GM21825 (cell line): ENCODE measurements at regions not wholly inside any gene's neighbourhood (a gene's known extent, or its start where the extent isn't known, plus 50 kb on each side); places are given as distances from the start of the nearest gene placed in this dataset.

Experiments
- ATAC-seq: cut with Tn5 transposase; IDR thresholded peaks from one replicate; pipeline ENCODE4 v1.9.1; 2021; ENCODE audit warnings: mild to moderate bottlenecking, moderate library complexity; ENCODE audit not compliant: unreplicated experiment

- ATAC-seq, result no peak
Measured at GRCh38 chr9:28563291-28563934, 990.1 kb upstream of the C9orf72 start.

DNA sequence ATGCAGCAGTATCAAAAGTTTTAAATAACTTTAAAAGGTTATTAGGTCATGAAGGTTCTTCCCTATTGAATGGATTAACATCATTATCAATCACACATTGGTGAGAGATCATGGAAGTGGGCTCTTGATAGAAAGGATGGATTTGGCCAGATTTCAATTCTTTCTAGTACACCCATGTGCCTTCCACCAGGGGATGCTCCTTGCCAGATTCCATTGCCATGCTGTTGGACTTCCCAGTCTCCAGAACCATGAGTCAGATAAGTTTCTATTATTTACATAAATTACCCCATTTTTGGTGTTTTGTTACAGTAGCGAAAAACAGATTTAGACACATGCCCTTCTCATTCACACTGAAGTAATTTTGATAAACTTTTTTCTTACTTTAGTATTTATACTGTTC, 1010.6 kb upstream of the C9orf72 start:
- ATAC-seq, result no peak

DNA sequence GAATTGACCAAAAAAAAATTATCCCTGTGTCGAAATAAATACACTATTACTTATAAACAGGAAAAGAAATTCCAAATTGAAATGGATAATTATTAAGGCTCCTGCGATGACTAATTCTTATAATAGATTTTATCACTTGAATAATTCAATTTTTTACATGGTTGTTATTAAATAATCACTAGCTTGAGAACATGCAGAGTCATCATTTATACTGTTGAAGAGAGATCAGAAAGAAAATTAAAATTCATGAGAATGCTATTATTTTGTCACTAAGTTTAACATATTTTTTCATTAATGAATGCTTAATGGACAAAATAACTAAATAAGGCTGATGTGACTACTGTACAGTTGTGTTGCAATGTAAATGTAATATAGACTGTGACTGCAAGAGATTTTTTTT, 1011.3 kb upstream of the C9orf72 start:
- no peak for ATAC-seq

- ATAC-seq, result no peak
Measured at GRCh38 chr9:28587052-28587451, 1013.8 kb upstream of the C9orf72 start.

DNA sequence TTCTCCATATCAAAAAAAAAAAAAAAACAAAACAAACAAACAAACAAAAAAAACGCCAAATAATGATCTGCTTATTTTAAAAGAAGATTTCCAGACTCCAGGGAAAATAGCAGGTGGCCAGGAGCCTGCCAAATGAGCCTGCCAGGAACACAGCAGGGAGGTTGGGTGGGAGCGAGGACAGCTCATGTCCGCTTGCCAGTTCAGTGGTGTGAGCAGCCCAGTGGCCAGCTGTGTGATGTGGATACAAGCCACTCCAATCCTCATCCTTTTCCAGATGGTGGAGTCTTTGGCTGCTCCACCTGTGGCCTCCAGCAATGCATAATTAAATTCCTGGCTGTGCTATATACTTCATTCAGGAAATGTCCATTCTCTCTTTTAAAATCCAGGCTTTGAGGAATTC, 1025.1 kb upstream of the C9orf72 start:
- ATAC-seq, result no peak

DNA sequence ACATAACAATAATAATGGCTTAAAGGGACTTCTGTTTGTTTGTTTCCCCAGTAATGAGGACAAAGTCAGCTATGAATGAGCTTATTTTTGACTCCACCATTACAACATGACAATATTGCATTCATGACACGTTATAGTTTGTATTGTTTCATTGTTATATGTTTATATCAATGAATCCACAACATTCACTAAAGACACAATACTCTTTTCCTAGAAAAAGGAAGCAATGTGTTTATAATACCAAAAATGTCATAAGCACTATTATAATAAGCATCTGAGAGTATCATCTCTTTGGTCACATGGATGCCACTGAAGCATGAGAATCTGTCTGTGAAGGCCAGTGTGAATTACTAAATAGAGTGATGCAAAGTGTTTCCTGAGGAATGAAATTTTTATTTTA, 1026.9 kb upstream of the C9orf72 start:
- ATAC-seq, result no peak

DNA sequence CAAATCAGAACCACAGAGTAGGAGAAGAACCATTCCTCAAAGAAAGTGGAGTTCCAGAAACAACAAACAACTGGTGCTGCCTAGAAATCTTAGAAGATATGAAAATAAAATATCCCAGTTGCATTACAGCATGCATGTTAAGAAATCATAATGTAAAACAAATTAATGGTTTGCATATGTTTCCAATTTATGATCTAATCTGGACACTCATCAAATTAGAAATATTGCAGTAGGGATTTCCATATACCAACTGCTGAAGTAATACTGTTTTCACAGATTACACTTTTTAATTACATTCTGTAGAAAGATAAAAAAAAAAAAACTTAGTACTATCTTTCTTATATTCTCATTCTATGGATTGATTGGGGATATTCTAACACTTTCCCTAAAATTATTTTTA, 1034.6 kb upstream of the C9orf72 start:
- ATAC-seq, result no peak

DNA sequence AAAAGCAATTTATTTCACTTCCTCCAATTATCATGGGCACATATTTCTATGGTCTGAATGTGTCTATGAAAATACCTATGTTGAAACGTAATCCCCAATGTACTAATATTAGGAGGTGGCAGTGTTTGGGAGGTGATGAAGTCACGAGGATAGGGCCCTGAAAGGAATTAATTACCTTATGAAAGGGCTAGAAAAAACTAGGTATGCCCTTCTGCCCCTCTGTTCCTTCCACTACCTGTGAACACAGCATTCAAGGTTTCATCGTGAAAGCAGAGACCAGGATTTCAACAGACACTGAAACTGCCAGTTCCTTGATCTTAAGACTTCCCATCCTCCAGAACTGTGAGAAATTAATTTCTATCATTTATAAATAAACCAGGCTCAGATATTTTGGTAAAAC, 1037.1 kb upstream of the C9orf72 start:
- ATAC-seq, result no peak

DNA sequence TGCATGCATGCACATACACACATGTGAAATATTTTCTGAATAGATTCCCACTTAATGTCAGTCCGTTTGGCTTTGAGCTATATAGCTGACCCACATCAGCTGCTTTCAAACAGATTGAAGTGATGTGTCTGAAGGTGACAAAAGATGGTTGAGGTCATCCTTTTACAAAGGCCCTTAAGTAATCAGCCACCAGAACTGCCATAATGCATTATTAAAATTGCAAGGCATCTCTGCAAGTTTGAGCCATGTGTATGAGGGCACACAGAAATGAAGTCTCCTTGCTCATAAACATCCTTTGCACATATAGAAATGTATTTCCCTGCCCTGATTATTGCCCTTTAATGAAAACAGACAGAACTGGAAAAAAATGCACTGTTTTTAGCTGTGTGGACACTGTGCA, 1043.0 kb upstream of the C9orf72 start:
- no peak for ATAC-seq

- no peak for ATAC-seq
Measured at GRCh38 chr9:28620011-28620410, 1046.7 kb upstream of the C9orf72 start.

GRCh38 chr9:28620661-28621060, 1047.4 kb upstream of the C9orf72 start:
- no peak for ATAC-seq

DNA sequence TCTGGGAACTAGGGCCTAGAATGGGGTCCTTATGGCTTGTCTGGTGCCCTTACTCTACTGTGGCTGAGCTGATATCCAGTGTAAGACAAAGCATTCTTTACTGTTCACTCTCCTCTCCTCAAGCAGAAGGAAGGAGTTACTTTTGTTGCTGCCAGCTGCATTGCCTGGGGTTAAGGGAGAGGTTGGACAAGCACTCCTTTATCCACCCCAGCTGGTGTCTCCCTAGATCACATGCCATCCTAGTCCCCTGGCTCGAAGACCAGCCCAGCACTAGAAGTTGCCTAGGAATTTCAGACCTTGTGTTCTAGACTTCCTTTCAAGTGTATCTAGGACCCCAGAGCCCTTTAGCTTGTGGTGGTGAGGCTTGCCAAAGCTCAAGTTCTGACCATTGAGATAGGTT, 1051.5 kb upstream of the C9orf72 start:
- ATAC-seq, result no peak

- ATAC-seq, result no peak
Measured at GRCh38 chr9:28628031-28628430, 1054.8 kb upstream of the C9orf72 start.

GRCh38 chr9:28648723-28649122, 1075.4 kb upstream of the C9orf72 start:
- no peak for ATAC-seq

- no peak for ATAC-seq
Measured at GRCh38 chr9:28650327-28650726, 1077.0 kb upstream of the C9orf72 start.

DNA sequence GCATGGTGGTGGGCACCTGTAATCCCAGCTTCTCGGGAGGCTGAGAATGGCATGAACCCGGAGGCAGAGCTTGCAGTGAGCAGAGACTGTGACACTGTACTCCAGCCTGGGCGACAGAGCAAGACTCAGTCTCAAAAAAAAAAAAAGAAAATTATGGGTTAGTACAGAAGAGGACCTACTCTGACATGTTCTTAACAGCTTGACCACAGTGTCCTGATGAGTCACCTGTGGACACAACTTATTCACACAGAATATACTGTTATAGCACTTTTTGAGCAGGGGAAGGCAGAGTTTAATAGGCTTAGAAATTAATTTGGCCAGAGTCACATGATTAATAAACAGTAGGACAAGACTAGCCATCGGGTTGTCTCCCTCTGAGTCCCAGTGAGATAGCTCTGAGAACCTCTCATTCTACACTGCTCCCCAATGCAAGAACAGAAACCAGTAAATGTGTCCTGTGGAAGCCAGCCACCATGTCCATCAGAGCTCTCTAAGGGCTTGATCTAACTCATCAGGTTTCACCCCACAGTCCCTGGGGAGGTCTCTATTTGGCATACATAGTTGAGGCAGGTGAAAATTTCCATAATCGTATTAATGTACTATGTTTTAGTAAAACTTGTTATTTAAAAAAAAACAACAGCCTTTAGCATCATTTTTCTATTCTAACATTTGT, 1077.9 kb upstream of the C9orf72 start:
- no peak for ATAC-seq

- no peak for ATAC-seq
Measured at GRCh38 chr9:28653216-28653615, 1079.9 kb upstream of the C9orf72 start.

DNA sequence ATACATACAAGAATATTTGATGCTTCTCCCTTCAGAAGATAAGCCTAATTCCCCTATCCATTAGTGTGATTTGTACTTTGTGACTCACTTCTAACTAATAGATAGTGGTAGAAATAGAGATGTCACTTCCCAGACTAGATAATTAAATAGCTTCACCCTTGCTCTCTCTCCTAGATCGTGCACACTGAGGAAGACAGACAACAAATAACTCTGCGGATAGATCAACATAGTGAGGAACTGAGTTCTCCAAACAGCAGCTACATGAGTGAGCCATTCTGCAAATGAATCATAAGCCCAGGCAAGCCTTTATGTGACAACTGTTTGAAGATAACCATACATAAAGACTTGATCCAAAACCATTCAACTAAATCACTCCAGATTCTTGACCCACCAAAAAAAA, 1083.4 kb upstream of the C9orf72 start:
- no peak for ATAC-seq

DNA sequence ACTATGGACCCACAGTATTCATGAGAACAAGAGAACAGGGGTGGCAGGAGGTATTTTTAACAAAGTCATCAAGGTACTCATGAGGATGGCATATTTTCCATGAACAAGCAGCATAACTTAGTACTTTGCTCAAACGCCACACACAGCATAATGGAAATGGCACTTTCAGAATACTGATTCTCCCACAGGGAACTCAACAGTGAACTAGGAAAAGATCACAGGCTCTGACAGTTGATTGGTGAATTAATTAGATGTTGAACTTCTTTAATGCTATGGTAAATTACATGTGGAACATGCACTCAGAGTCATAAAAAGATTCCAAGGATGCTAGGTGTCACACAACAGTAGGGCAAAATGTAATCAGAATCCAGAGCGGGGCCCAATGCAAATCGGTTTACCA, 1088.6 kb upstream of the C9orf72 start:
- ATAC-seq, result no peak

DNA sequence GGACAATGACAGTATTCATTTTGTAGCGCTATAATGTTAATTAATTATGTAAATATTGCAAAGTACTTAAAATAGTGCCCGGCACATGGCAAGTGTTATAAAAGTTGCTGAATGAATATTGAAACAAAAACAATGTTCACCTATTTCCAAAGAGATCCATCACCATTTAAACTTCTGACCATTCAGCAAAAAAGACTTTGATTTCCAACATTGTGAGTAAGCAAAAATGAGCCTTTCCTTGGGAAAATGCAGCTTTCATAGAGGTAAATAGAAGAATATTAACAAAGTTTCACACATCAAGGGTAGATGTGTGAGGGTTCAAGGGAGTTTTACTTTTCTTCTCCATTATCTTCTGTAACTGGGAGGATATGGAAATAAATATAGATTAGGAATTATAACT, 1089.4 kb upstream of the C9orf72 start:
- ATAC-seq, result no peak

DNA sequence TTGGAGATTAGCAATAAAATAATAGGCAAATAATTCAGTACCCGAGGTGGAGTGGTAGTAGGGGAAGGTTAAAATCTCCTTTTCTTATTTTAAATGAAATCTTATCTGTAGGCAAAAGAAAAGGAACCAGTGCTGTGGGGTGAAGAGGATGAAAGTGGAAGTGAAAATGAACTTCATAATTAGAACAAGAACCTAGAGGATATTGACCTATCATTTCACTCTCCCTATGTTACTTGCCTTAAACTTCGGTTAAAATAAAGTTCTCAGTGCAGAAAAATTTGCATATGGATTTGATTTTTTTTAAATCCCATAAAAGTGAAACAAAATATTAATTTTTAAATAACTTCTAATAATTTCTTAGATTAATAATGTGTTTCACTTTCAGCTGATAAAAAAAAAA, 1094.9 kb upstream of the C9orf72 start:
- ATAC-seq, result no peak

- no peak for ATAC-seq
Measured at GRCh38 chr9:28671000-28671399, 1097.7 kb upstream of the C9orf72 start.

DNA sequence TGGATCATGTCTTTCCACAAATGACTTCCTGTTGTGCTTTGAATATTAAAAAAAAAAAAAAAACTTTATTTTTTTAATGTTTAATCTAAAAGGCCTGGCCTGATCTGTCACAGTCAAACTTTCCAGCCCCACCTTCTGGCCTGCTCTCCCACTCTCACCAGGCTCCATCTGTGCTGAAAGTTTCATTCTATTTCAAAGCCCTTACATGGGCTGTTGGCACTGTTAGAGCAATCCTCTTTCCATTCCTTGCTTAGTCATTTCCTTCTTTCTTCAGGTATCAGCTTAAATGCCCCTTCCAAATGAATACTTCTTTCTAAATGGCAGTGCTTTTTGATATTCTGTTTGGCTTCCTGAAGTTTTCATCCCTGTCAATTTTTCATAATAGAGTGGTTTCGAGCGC, 1104.8 kb upstream of the C9orf72 start:
- no peak for ATAC-seq
